ENCODE measurements at regions not wholly inside any gene's neighbourhood (a gene's known extent, or its start where the extent isn't known, plus 50 kb on each side); places are given as distances from the start of the nearest gene placed in this dataset.
"Not testable (repeated sequence)": the region's sequence is repeated elsewhere in the genome, so short reads cannot be mapped to it uniquely, and the experiment has no call there.

DNA sequence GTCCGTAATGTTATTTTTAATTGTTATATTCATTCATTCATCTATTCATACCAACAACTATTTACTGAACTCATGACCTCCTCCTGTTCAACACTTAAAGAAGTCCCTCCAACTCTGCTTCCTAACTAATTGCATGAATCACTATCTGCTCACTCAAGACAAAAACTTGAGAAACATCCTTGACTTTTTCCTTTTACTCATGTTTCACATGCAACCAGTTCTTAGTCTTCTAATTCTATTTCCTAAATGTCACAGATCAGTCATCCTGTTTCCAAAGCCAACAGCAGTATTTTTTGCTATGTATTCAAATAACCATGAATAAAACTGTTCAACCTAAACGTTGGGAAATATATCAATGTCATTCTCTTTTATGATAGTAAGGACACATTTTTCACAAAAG lies 124.6 kb upstream of the GBE1 start:
- no peak for DNase-seq

DNA sequence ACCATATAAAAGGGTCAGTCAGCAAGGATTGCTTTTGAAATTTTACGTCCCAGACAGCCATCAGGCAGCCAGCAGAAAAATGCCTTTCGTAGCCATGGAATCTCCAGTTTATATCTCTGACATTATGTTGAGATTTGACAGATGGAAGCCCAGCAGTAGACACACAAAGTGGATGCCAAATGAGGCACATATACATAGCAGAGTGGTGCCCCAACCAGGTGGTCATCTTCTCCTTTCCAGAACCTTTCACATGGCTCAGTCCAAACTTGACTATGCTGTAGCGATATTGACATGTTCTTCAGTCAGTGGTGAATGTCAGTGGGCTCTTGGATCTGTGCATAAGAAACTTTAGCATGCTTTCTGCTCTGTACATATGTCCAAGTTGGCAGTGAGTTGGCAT lies 123.3 kb upstream of the GBE1 start:
- DNase-seq = no peak

GRCh38 chr3:81876826-81877225 lies 115.4 kb upstream of the GBE1 start:
- DNase-seq = no peak

DNA sequence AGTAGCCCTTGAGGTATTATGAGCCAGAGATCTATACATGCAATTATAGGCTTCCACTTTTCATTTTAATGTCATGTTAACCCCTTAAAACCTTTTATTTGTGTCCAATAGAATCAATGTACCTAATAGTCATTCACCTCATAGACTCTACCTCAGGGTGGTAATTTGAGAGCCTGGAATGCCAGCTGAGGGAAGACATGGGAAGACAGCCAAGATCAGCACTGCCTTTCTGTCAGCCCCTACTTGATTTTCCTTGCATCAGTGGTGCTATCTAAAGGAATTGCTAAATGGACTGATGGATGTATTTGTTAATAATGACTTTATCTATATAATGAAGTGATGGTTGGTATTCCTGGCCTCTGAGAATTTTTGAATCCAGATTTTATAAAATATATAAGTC lies 113.3 kb upstream of the GBE1 start:
- DNase-seq = no peak

DNA sequence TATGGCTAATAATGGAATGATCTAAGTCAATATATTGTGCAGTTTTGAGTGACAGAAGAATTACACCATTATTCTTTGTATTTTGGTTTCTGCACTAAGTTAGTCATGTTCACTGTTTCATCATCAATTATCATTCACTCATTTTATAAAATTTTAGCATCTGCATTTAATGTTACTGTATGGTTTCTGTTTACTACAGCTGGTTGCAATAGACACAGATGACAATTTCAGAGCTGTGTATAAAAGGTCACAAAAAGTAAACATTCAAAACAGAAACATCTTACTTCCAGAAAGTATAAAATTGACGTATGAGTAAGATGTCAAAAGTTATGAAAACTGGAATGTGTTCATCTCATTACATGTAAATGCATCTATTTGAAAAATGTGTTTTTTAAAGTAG lies 111.1 kb upstream of the GBE1 start:
- no peak for DNase-seq

DNA sequence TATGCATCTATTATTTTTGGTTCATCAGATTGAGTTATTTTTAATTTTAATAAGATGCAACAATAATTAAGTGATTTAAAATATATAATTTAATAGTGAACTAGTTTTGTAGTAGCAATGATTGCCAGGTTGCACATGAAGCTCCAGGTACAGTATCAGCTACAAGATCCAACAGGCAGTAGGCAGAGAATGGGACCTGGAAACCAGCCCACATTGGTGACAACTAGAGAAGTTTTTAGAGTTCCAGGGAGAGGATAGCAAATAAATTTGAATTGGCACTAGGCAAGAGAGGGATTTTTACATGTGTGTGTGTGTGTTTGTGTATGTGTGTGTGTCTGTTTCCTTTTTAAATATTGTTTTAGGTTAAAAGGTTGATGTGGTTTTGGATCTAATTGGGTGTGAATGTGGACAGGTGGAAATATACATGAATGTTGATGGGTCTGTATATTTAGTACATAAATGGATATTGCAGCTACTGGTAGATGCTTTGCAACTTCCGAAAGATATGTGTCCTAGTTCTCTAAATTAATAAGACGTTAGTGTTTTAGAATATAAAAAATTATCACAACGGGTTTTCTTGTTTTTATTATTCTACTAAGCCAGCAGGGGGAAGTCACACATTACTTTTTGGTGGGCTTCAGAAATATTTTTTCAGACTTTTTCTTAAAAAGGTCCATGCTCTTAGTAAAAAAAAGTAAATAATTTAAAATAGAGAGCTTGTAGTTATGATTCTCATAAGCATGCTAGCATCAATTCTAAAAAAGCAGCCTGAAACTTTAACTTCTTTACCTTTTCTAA lies 110.1 kb upstream of the GBE1 start:
- peak; percentile 39 for DNase-seq

- no peak for DNase-seq
These were observed 107.9 kb upstream of the GBE1 start for GRCh38 chr3:81869382-81869781.

- DNase-seq = no peak
These were observed 107.2 kb upstream of the GBE1 start for GRCh38 chr3:81868597-81868996.

GRCh38 chr3:81867875-81868274 lies 106.4 kb upstream of the GBE1 start:
- DNase-seq = no peak

GRCh38 chr3:81865164-81865563 lies 103.7 kb upstream of the GBE1 start:
- not testable (repeated sequence) for DNase-seq

DNA sequence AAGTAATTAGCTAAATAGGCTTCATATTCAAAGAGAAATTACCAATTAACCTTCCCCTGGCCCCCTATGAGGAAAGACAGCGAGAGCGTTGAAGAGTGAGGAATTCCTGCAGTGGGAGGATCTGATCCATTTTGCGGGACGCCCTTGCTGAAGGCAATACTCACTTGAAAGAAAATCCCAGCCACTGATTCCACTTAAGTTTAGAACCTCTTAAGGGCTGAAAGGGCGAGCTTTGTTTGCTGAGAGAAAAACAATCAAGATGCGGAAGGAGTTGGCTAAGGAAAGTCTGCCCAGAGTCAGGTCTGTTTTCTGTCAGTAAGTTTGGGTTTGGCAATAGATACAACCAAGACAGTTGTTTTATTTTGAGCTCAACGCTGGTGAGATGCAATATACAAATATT lies 102.8 kb upstream of the GBE1 start:
- no peak for DNase-seq

DNA sequence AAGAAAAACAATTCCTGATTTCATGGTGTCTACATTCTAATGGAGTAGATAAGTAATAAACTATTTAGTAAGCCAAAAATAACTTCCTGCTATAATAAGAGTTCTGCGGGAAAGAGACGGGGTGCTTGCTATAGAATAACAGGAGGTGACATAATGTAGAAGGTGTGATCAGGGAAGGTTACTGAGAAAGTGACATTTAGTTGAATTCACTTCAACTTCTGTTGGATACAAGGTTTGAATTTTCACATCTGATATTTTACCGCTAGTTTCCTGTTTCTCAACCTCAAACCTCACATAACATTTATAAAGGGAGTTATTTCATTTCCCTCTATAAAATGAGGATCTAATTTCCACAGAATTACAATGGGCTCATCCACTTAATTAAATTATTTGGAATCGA lies 102.3 kb upstream of the GBE1 start:
- no peak for DNase-seq

GRCh38 chr3:81861593-81861992 lies 100.1 kb upstream of the GBE1 start:
- DNase-seq = no peak

DNA sequence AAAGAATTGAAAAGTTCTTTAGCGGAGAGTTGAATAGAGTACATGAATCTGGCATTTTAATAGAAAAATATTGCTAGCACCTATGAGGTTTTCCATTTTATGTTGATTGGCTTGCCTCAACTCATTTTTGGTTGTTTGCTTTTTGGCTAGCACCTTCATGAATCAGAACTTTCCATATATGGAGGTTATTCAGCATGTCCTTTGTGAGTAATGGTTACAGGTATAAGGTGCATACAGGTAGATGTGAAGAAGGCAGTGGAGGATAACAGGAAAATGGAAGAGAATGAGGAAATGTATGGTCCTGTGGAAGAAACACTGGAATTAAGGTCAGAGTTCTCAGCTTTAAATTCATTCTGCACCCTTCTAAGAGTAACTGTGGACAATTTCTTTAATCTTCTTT lies 98.1 kb upstream of the GBE1 start:
- DNase-seq = no peak

DNA sequence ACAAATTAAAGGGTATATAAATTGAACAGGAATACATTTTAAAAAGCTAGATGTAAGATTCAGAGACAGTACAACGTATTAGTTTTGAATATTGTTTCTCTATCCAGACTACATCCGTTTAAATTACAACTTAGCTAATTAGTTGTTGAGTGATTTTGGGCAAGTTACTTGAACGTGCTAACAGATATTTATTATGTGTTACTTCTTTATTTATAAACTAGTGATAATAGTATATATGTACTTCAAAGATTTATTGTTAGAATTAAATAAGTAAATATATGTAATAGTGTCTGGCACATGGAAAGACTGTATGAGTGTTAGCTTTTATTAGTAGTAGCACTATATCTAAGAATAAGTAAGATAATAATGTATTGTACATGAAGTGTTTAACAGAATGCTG lies 92.0 kb upstream of the GBE1 start:
- no peak for DNase-seq

- no peak for DNase-seq
These were observed 89.7 kb upstream of the GBE1 start for GRCh38 chr3:81851176-81851575.

- DNase-seq = no peak
These were observed 85.5 kb upstream of the GBE1 start for GRCh38 chr3:81846988-81847387.

DNA sequence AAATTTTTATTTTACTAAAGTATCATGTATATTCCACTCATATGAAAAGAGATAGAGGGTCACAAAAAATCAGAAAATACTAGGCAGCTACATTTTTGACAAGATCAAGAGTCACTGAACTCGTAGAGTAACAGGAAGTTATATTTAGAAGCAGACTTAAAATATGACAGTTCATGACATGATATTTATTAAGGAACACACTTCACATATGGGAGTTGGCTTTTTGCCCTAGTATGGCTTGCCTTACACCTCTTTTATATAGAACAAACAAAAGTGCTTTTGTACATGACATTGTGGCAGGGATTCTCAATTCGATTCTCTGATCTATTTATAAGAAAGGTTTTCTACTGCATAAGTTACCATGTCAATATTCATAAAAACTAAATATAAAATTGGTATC lies 80.1 kb upstream of the GBE1 start:
- DNase-seq = no peak

- no peak for DNase-seq
These were observed 78.2 kb upstream of the GBE1 start for GRCh38 chr3:81839504-81840094.

- no peak for DNase-seq
These were observed 77.0 kb upstream of the GBE1 start for GRCh38 chr3:81838457-81838856.

DNA sequence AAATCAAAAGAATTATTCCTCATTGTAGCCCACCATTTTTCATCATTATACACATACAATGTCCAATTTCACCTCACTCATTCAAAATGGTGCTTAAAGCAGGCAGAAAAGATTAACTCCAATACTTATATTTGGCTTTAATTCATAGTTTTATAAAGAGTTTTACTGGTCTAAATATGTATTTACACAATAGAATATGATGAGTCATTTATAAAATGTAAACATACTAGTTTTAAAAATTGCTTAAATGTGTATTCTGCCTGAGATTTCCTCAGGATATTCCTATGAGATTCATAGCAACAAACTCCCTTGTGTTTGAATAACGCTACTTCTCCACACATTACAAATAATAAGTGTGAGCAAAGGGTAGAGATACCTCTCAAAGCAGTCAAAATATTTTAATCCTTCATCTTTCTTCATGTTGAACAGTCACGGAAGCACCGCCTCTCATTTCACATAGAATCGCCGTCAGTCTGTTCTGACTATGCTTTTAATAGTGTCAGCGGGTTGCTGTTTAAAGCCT lies 75.7 kb upstream of the GBE1 start:
- DNase-seq = no peak

GRCh38 chr3:81829937-81830336 lies 68.5 kb upstream of the GBE1 start:
- no peak for DNase-seq

GRCh38 chr3:81829272-81829671 lies 67.8 kb upstream of the GBE1 start:
- DNase-seq = not testable (repeated sequence)

DNA sequence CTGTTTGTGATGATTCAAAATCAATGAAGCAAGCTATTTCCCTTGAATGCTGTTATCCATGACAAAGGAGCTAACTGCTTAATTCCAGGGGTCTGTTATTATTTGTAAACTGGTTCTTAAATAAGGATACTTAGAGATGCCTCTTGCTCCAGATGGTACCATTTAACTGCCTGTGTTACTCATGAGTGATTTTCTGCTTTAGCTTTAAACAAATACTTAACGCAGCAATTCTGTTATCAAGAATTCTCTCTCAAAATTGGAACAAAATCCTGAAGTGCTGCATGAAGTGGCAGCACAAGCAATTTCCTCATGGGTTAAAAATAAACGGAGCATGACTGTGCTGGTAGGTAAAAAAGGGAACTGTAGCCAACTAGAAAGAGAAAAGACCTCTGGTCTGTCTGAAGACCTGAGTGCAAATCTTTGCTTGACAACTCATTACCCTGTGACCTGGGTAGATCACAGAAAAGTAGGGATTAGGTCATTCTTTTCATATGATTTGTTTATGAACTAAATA lies 62.5 kb upstream of the GBE1 start:
- no peak for DNase-seq

All from eye (tissue), 1 donor.